HG03469 (cell line): ENCODE measurements at regions not wholly inside any gene's neighbourhood (a gene's known extent, or its start where the extent isn't known, plus 50 kb on each side); places are given as distances from the start of the nearest gene placed in this dataset.

Experiments
- ATAC-seq: cut with Tn5 transposase; IDR thresholded peaks from one replicate; pipeline ENCODE4 v1.9.1; 2021; ENCODE audit warnings: mild to moderate bottlenecking, moderate library complexity, moderate number of reproducible peaks; ENCODE audit not compliant: unreplicated experiment

- no peak for ATAC-seq
Measured at GRCh38 chr4:23278845-23279244, 586.1 kb downstream of the GBA3 start.

GRCh38 chr4:23276076-23276475, 583.3 kb downstream of the GBA3 start:
- no peak for ATAC-seq

- no peak for ATAC-seq
Measured at GRCh38 chr4:23269566-23269965, 576.8 kb downstream of the GBA3 start.

- ATAC-seq: no peak
Measured at GRCh38 chr4:23268072-23268771, 575.5 kb downstream of the GBA3 start.

GRCh38 chr4:23266401-23266800, 573.7 kb downstream of the GBA3 start:
- no peak for ATAC-seq

GRCh38 chr4:23260511-23260910, 567.8 kb downstream of the GBA3 start:
- no peak for ATAC-seq

- ATAC-seq: no peak
Measured at GRCh38 chr4:23245203-23245832, 552.6 kb downstream of the GBA3 start.

- no peak for ATAC-seq
Measured at GRCh38 chr4:23242962-23243361, 550.2 kb downstream of the GBA3 start.

GRCh38 chr4:23241408-23241807, 548.7 kb downstream of the GBA3 start:
- ATAC-seq: no peak

- ATAC-seq: no peak
Measured at GRCh38 chr4:23238848-23239247, 546.1 kb downstream of the GBA3 start.

- ATAC-seq: no peak
Measured at GRCh38 chr4:23237771-23238170, 545.0 kb downstream of the GBA3 start.

GRCh38 chr4:23235628-23236390, 543.1 kb downstream of the GBA3 start:
- ATAC-seq: no peak

GRCh38 chr4:23234716-23235115, 542.0 kb downstream of the GBA3 start:
- no peak for ATAC-seq

GRCh38 chr4:23234018-23234417, 541.3 kb downstream of the GBA3 start:
- no peak for ATAC-seq

- no peak for ATAC-seq
Measured at GRCh38 chr4:23233596-23233995, 540.9 kb downstream of the GBA3 start.

- no peak for ATAC-seq
Measured at GRCh38 chr4:23232987-23233386, 540.2 kb downstream of the GBA3 start.

- ATAC-seq: no peak
Measured at GRCh38 chr4:23225564-23225963, 532.8 kb downstream of the GBA3 start.

GRCh38 chr4:23224684-23225420, 532.1 kb downstream of the GBA3 start:
- ATAC-seq: no peak

- ATAC-seq: no peak
Measured at GRCh38 chr4:23220911-23221310, 528.2 kb downstream of the GBA3 start.

- no peak for ATAC-seq
Measured at GRCh38 chr4:23219779-23220408, 527.2 kb downstream of the GBA3 start.

- ATAC-seq: no peak
Measured at GRCh38 chr4:23213198-23213597, 520.5 kb downstream of the GBA3 start.
